ENCODE measurements at regions not wholly inside any gene's neighbourhood (a gene's known extent, or its start where the extent isn't known, plus 50 kb on each side); places are given as distances from the start of the nearest gene placed in this dataset.
"Not testable (repeated sequence)": the region's sequence is repeated elsewhere in the genome, so short reads cannot be mapped to it uniquely, and the experiment has no call there.

DNA sequence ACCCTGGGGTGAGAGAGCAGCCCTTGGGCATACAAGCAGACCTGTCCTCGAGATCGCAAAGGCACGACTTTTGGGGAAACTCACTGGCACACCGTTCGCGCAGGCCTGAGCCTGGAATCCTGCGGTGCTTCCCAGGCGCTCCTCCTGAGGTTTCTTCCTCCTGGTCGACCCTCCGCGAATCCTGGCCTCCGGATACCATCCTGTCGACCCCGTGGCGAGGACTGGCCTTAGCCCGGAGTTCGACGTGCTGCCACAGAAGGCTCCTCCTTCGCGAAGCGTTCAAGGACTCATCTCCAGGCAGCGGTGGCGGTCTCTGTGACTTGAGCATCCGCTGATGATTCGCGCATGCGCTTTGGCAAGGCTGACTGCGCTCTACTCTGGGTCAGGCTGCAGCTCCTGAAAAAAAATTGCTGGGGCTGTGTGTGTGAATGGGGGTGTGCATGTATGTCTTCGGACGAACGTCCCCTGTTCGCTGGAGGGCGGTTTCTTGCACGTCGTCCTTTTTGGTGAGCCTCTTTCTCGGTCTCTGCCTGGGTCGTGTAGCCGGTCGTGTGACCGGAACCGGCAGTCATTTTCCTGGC lies 64.4 kb upstream of the ZNF527 start:
- Histone ChIP-seq H3F3A (ENCODE audit: insufficient read depth, low read length) (no peaks in the 10 kb centered on the region), H2AFZ (ENCODE audit: low read length) (no peak overlapping the region), H3K9me2 (ENCODE audit: low read depth, low read length) (no peaks in the 10 kb centered on the region), H4K20me1 (ENCODE audit: insufficient read depth, low read length) (no peaks in the 10 kb centered on the region), H3K4me1 (ENCODE audit: insufficient read depth, low read length, severe bottlenecking) (no peaks in the 10 kb centered on the region), H3K27ac (ENCODE audit: low read depth, low read length, poor library complexity, severe bottlenecking) (no peak overlapping the region), H3K9ac (ENCODE audit: low read length) (no peak overlapping the region), H3K4me2 (ENCODE audit: low read length) (no peak overlapping the region), H3K4me3 (ENCODE audit: low read depth, low read length, poor library complexity, severe bottlenecking) (no peak overlapping the region), H3K79me2 (ENCODE audit: insufficient read depth, low read length) (no peaks in the 10 kb centered on the region), H3K27me3 (ENCODE audit: insufficient read depth, low read length) (no peaks in the 10 kb centered on the region), H3K36me3 (ENCODE audit: insufficient read depth, low read length) (no peaks in the 10 kb centered on the region), H3K9me3 (ENCODE audit: low read length) (no peaks in the 10 kb centered on the region)
- TF ChIP-seq CTCF (IDR thresholded peaks at IDR 0.05; ENCODE audit: low read length) (no peak), EZH2 (IDR thresholded peaks at IDR 0.05; ENCODE audit: borderline replicate concordance, low read length) (no peak)

DNA sequence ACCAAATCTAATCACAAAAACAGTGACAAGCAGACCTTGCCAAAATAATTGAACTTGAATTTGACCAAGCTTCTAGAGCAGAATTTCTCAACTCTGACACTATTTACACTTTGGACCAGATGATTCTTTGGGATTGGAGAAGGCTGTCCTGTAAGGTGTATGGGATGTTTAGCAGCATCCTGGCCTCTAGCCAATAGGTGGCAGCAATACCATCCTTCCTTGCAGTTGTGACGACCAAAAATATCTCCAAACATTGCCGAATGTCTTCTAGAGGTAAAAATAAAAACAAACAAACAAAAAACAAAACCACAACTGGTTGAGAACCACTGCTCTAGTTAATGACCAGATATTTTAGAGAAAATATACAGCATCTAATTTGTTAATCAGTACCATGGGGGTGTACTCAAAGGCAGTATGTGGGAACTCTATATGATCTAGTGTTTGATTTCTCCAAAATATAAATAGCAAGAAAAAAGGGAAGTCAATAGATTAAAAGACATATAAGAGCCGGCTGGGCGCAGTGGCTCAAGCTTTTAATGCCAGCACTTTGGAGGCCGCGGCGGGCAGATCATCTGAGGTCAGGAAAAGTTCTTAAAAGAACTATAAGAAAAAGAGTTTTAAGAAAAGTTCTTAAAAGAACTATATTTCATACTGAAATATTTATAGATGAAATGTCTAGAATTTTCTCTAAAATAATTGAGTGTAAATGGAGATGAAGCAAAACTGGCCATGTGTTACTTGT lies 60.9 kb upstream of the ZNF527 start:
- no peak overlapping the region for H3K9ac ChIP-seq (ENCODE audit: low read length)
- no peaks in the 10 kb centered on the region for H3K4me1 ChIP-seq (ENCODE audit: insufficient read depth, low read length, severe bottlenecking)
- peak; percentile 60; the same call in 1 of the 2 replicates for TF ChIP-seq CTCF (IDR thresholded peaks at IDR 0.05; ENCODE audit: low read length)
- TF ChIP-seq EZH2 (IDR thresholded peaks at IDR 0.05; ENCODE audit: borderline replicate concordance, low read length) = no peak
- no peaks in the 10 kb centered on the region for H3K36me3 ChIP-seq (ENCODE audit: insufficient read depth, low read length)
- H3K79me2 ChIP-seq (ENCODE audit: insufficient read depth, low read length) = no peaks in the 10 kb centered on the region
- H2AFZ ChIP-seq (ENCODE audit: low read length) = no peak overlapping the region
- no peaks in the 10 kb centered on the region for H3K9me3 ChIP-seq (ENCODE audit: low read length)
- H3K4me3 ChIP-seq (ENCODE audit: low read depth, low read length, poor library complexity, severe bottlenecking) = no peak overlapping the region
- no peak overlapping the region for H3K27ac ChIP-seq (ENCODE audit: low read depth, low read length, poor library complexity, severe bottlenecking)
- H4K20me1 ChIP-seq (ENCODE audit: insufficient read depth, low read length) = no peaks in the 10 kb centered on the region
- no peaks in the 10 kb centered on the region for H3K9me2 ChIP-seq (ENCODE audit: low read depth, low read length)
- H3K4me2 ChIP-seq (ENCODE audit: low read length) = no peak overlapping the region
- H3F3A ChIP-seq (ENCODE audit: insufficient read depth, low read length) = no peaks in the 10 kb centered on the region
- H3K27me3 ChIP-seq (ENCODE audit: insufficient read depth, low read length) = no peaks in the 10 kb centered on the region

GRCh38 chr19:37312531-37313334 lies 58.2 kb upstream of the ZNF527 start:
- H3K36me3 ChIP-seq (ENCODE audit: insufficient read depth, low read length); H3F3A ChIP-seq (ENCODE audit: insufficient read depth, low read length); H3K27me3 ChIP-seq (ENCODE audit: insufficient read depth, low read length); H3K4me2 ChIP-seq (ENCODE audit: low read length); H3K27ac ChIP-seq (ENCODE audit: low read depth, low read length, poor library complexity, severe bottlenecking); H3K4me3 ChIP-seq (ENCODE audit: low read depth, low read length, poor library complexity, severe bottlenecking); H4K20me1 ChIP-seq (ENCODE audit: insufficient read depth, low read length); H2AFZ ChIP-seq (ENCODE audit: low read length); H3K9me3 ChIP-seq (ENCODE audit: low read length); H3K4me1 ChIP-seq (ENCODE audit: insufficient read depth, low read length, severe bottlenecking); H3K9ac ChIP-seq (ENCODE audit: low read length); H3K79me2 ChIP-seq (ENCODE audit: insufficient read depth, low read length); H3K9me2 ChIP-seq (ENCODE audit: low read depth, low read length): not testable (repeated sequence)
